GM12873 (cell line): ENCODE measurements at regions not wholly inside any gene's neighbourhood (a gene's known extent, or its start where the extent isn't known, plus 50 kb on each side); places are given as distances from the start of the nearest gene placed in this dataset.

Source experiments
- CTCF ChIP-seq: IDR thresholded peaks from 2 replicates; pipeline ENCODE4 v1.5.1; 2012; ENCODE audit warnings: low read depth, mild to moderate bottlenecking, moderate library complexity, low read length, control low read depth; ENCODE audit not compliant: insufficient read depth; ENCODE audit errors: missing control alignments

- no peak for TF ChIP-seq CTCF
These were observed 181.5 kb upstream of the SFSWAP start for GRCh38 chr12:131529196-131530040.

GRCh38 chr12:131530041-131530332 lies 180.9 kb upstream of the SFSWAP start:
- TF ChIP-seq CTCF = no peak

GRCh38 chr12:131530422-131530821 lies 180.5 kb upstream of the SFSWAP start:
- no peak for TF ChIP-seq CTCF

GRCh38 chr12:131533139-131533538 lies 177.8 kb upstream of the SFSWAP start:
- no peak for TF ChIP-seq CTCF

GRCh38 chr12:131535779-131536178 lies 175.1 kb upstream of the SFSWAP start:
- TF ChIP-seq CTCF = no peak

- TF ChIP-seq CTCF = no peak
These were observed 174.6 kb upstream of the SFSWAP start for GRCh38 chr12:131536337-131536736.

- TF ChIP-seq CTCF = no peak
These were observed 174.1 kb upstream of the SFSWAP start for GRCh38 chr12:131536766-131537165.
